Aorta (tissue), 5 donors: ENCODE measurements at regions not wholly inside any gene's neighbourhood (a gene's known extent, or its start where the extent isn't known, plus 50 kb on each side); places are given as distances from the start of the nearest gene placed in this dataset.
A peak's percentile ranks its signal among the peaks of the same experiment; 100 is the strongest.
"Not testable (repeated sequence)": the region's sequence is repeated elsewhere in the genome, so short reads cannot be mapped to it uniquely, and the experiment has no call there.

ENCODE experiments used
- ATAC-seq: fragments of 200-7000 bp; cut with Tn5 transposase; one replicate; pipeline ENCODE4 v1.9.1; 2022; ENCODE audit warnings: moderate library complexity; ENCODE audit not compliant: low FRiP score
- DNase-seq, 2 donors: peaks; one replicate each; pipeline ENCODE4 v3.0.0-alpha.2; 2020
- H3K27ac ChIP-seq, 2 donors: one replicate each; pipeline ENCODE4 v1.5.1; 2013; ENCODE audit warnings: low read length in 2 of 2, mild to moderate bottlenecking in 2 of 2, moderate library complexity in 2 of 2, control low read depth in 1 of 2, inconsistent platforms in 1 of 2, low read depth in 1 of 2
- H3K27me3 ChIP-seq, 2 donors: one replicate each; pipeline ENCODE4 v1.6.1; 2013; ENCODE audit warnings: control low read depth in 1 of 2, low read length in 1 of 2, mild to moderate bottlenecking in 1 of 2, moderate library complexity in 1 of 2; ENCODE audit not compliant: insufficient read depth in 2 of 2, control insufficient read depth in 1 of 2
- H3K36me3 ChIP-seq, 2 donors: one replicate each; pipeline ENCODE4 v1.6.1; 2013; ENCODE audit warnings: control low read depth in 1 of 2, low read length in 1 of 2, mild to moderate bottlenecking in 1 of 2; ENCODE audit not compliant: insufficient read depth in 2 of 2, control insufficient read depth in 1 of 2
- H3K4me1 ChIP-seq, 2 donors: one replicate each; pipeline ENCODE4 v1.6.1; 2013; ENCODE audit warnings: low read length in 2 of 2, control low read depth in 1 of 2, mild to moderate bottlenecking in 1 of 2, moderate library complexity in 1 of 2; ENCODE audit not compliant: insufficient read depth in 2 of 2, control insufficient read depth in 1 of 2
- H3K4me3 ChIP-seq, 2 donors: one replicate each; pipeline ENCODE4 v1.5.1; 2013; ENCODE audit warnings: low read length in 2 of 2, control low read depth in 1 of 2, mild to moderate bottlenecking in 1 of 2
- H3K9me3 ChIP-seq: one replicate; pipeline ENCODE4 v1.6.1; 2013; ENCODE audit warnings: mild to moderate bottlenecking, low read length; ENCODE audit not compliant: control insufficient read depth
- WGBS, 2 donors: extraction: QIAGEN DNeasy Blood & Tissue Kit; methylation state at CpG; one replicate each; pipeline ENCODE4 v1.1.7; 2013; 5-methylcytosine and 5-hydroxymethylcytosine counted together
- intact Hi-C, 2 donors: fragments of 100-400 bp; cut with DNase I; formaldehyde crosslinking; loops; one replicate each; pipeline versions ENCODE4 v1.14.2 to v1.15.0; 2022
- donor health status: healthy with polysubstance abuse.
- donor health status: Bipolar disorder and iron deficiency.
- donor health status: DM: no; HTN: no; CAD: no.
- donor health status: DM: no; HTN: no; CAD: no.
- donor health status: DM: yes; HTN: yes; CAD: no.

DNA sequence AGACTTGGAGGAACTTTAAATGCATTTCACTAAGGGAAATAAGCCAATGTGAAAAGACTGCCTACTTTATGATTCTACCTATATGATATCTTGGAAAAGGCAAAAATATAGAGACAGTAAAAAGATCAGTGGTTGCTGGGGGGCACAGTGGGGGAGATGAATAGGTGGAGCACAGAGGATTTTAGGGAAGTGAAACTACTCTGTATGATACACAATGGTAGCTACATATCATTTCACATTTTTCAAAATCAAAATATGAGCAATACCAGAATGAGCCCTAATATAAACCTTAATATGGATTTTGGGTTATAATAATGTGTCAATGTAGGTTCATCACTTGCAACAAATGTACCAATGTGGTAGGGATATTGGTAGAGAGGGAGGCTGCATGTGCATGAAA is 161.4 kb upstream of the HTR1E start:
- Histone ChIP-seq H3K4me1 (no peaks in the 10 kb centered on the region), H3K9me3 (no peaks in the 10 kb centered on the region), H3K36me3 (no peaks in the 10 kb centered on the region), H3K27me3 (no peaks in the 10 kb centered on the region), H3K4me3 (no peak overlapping the region), H3K27ac (no peak overlapping the region)
- DNase-seq (no peak), ATAC-seq (no peak)
- intact Hi-C loops = no loop called here

DNA sequence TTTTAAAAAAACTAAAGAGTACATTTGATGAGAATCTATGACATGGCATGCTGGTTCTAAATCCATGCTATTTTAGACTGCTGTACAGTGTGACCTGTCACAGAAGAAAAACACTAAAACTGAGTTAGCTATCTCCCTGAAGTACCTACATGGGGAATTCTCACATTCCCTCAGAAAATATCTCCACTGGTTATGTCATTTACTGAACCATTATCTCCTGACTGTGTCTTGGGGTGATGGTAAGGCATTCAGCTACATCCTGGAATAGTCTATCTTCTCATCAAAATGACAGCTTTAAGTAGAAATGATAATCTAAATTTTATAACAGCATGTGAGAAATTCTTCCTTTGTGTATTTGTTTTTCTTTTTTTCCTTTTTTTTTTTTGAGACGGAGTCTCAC is 172.1 kb upstream of the HTR1E start:
- Histone ChIP-seq H3K4me3 (no peak overlapping the region), H3K9me3 (peaks cover under 1% of the 10 kb centered on the region), H3K27me3 (no peaks in the 10 kb centered on the region), H3K27ac (no peak overlapping the region), H3K4me1 (no peaks in the 10 kb centered on the region), H3K36me3 (no peaks in the 10 kb centered on the region)
- 71 to 88% methylated on average over 1 of the region's 1 CpG for WGBS, 2 donors
- ATAC-seq = no peak
- no peak for DNase-seq
- intact Hi-C loops = no loop called here

GRCh38 chr6:86759953-86760352 is 177.4 kb upstream of the HTR1E start:
- H3K4me1 ChIP-seq, ATAC-seq, DNase-seq, intact Hi-C loops, H3K27me3 ChIP-seq, H3K36me3 ChIP-seq, H3K9me3 ChIP-seq, H3K27ac ChIP-seq, H3K4me3 ChIP-seq: not testable (repeated sequence)

DNA sequence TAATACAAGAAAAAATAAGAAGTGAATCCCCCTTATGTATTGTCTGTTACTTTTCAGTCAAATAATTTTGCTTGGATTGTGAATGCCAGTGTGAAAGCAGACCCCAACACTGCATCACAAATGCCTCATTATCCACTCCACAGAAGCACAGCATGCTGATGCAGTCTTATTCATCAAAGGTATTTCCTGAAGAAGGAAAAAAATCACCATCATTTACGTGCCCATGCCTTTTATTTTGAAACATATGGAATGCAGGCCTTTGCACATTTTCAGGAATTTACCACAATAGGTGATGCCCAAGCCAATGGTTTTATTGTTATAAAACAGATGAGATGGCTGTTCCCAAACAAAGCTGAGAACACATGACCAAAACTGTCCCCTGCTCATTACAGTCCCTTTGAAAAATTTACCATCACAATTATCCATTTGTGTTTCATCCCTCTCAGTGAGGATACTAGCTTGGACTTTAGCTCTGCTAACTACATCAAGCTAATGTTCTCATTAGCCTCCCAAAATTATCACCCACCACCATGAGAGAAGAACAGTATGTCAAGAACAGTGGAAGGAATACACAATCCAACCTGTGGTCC is 180.6 kb upstream of the HTR1E start:
- Histone ChIP-seq H3K4me3 (no peak overlapping the region), H3K27me3 (no peaks in the 10 kb centered on the region), H3K27ac (no peak overlapping the region), H3K9me3 (peaks cover 3% of the 10 kb centered on the region), H3K36me3 (no peaks in the 10 kb centered on the region), H3K4me1 (no peaks in the 10 kb centered on the region)
- DNase-seq (no peak), ATAC-seq (no peak)
- intact Hi-C loops = no loop called here
- 15% methylated on average over 1 of the region's 1 CpG for WGBS, 2 donors

GRCh38 chr6:86744048-86744447 is 193.3 kb upstream of the HTR1E start:
- intact Hi-C loops = no loop called here
- 0 to 36% methylated on average over 1 of the region's 1 CpG for WGBS, 2 donors
- no peaks in the 10 kb centered on the region for H3K4me1 ChIP-seq

GRCh38 chr6:86738078-86738477 is 199.2 kb upstream of the HTR1E start:
- intact Hi-C loops = no loop called here
- H3K27ac ChIP-seq = no peak overlapping the region
- no peak for ATAC-seq
- WGBS, 2 donors = 94 to 98% methylated on average over 1 of the region's 1 CpG
- no peaks in the 10 kb centered on the region for H3K4me1 ChIP-seq
- H3K9me3 ChIP-seq = no peaks in the 10 kb centered on the region
- H3K4me3 ChIP-seq = no peak overlapping the region
- DNase-seq = no peak
- H3K36me3 ChIP-seq = no peaks in the 10 kb centered on the region
- no peaks in the 10 kb centered on the region for H3K27me3 ChIP-seq

More at GRCh38 chr6:86744048-86744447, 193.3 kb upstream of the HTR1E start:
- peaks cover 3% of the 10 kb centered on the region for H3K9me3 ChIP-seq
- no peak overlapping the region for H3K4me3 ChIP-seq
- H3K27me3 ChIP-seq = no peaks in the 10 kb centered on the region
- H3K36me3 ChIP-seq = no peaks in the 10 kb centered on the region
- H3K27ac ChIP-seq = no peak overlapping the region
- no peak for DNase-seq
- peak; percentile 7 for ATAC-seq

GRCh38 chr6:86731631-86732030 is 205.7 kb upstream of the HTR1E start:
- H3K36me3 ChIP-seq, H3K27me3 ChIP-seq, H3K27ac ChIP-seq, DNase-seq, H3K4me1 ChIP-seq, ATAC-seq, H3K9me3 ChIP-seq, intact Hi-C loops, H3K4me3 ChIP-seq: not testable (repeated sequence)
- 89 to 90% methylated on average over 8 of the region's 8 CpGs for WGBS, 2 donors

DNA sequence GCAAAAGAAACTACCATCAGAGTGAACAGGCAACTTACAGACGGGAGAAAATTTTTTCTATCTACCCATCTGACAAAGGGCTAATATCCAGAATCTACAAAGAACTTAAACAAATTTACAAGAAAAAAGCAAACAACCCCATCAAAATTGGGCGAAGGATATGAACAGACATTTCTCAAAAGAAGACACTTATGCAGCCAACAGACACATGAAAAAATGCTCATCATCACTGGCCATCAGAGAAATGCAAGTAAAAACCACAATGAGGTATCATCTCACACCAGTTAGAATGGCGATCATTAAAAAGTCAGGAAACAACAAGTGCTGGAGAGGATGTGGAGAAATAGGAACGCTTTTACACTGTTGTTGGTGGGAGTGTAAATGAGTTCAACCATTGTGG is 206.6 kb upstream of the HTR1E start:
- H3K9me3 ChIP-seq, H3K27ac ChIP-seq, H3K27me3 ChIP-seq, H3K36me3 ChIP-seq, DNase-seq, H3K4me3 ChIP-seq, ATAC-seq, intact Hi-C loops, H3K4me1 ChIP-seq: not testable (repeated sequence)
- 91 to 93% methylated on average over 4 of the region's 4 CpGs for WGBS, 2 donors

DNA sequence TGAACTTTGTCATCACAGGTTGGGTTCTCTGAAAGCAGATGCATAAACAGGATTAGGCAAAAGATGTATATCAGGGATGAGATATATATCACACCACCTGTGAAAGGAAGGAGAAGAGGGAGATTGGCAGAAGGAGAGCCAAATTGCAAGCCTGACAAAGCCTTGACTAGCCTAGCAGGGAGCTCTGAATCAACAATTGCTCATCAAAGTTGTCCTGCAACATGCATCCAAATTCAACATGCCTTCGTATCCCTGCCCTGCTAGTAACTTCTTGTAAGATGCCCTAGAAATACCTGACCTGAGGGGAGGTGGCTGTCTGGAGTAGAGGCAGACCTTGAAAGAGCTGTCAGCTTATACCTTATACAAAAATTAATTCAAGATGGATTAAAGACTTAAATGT is 207.1 kb upstream of the HTR1E start:
- 0 to 40% methylated on average over 1 of the region's 1 CpG for WGBS, 2 donors
- no peak for ATAC-seq
- intact Hi-C loops = no loop called here

More for the DNA sequence above, 207.1 kb upstream of the HTR1E start:
- Histone ChIP-seq H3K27ac (no peak overlapping the region), H3K36me3 (no peaks in the 10 kb centered on the region), H3K4me1 (no peaks in the 10 kb centered on the region), H3K4me3 (no peak overlapping the region), H3K9me3 (peaks cover 2% of the 10 kb centered on the region), H3K27me3 (no peaks in the 10 kb centered on the region)
- no peak for DNase-seq
